Tibial nerve (tissue), 4 donors: ENCODE measurements at regions not wholly inside any gene's neighbourhood (a gene's known extent, or its start where the extent isn't known, plus 50 kb on each side); places are given as distances from the start of the nearest gene placed in this dataset.

Source experiments
- DNase-seq, 2 donors: peaks; one replicate each; pipeline ENCODE4 v3.0.0-alpha.2; 2019; ENCODE audit warnings: low spot score in 2 of 2
- H3K27ac ChIP-seq, 4 donors: fragments of 200-600 bp; sonication (generic) in 3 of 4; one replicate each; pipeline ENCODE4 v1.5.1; 2017 to 2019; ENCODE audit warnings: mild to moderate bottlenecking in 1 of 4
- H3K27me3 ChIP-seq, 2 donors: fragments of 200-600 bp; sonication (generic) in 1 of 2; one replicate each; pipeline versions ENCODE4 v1.5.1 to v1.6.0; 2017 to 2019
- H3K36me3 ChIP-seq, 3 donors: fragments of 200-600 bp; sonication (generic); one replicate each; pipeline ENCODE4 v1.5.1; 2018 to 2019
- H3K4me1 ChIP-seq, 4 donors: fragments of 200-600 bp; sonication (generic) in 3 of 4; one replicate each; pipeline ENCODE4 v1.5.1; 2017 to 2019
- H3K4me3 ChIP-seq, 4 donors: fragments of 200-600 bp; sonication (generic) in 3 of 4; one replicate each; pipeline ENCODE4 v1.5.1; 2017 to 2019; ENCODE audit warnings: mild to moderate bottlenecking in 1 of 4, moderate library complexity in 1 of 4
- H3K9me3 ChIP-seq, 4 donors: fragments of 200-600 bp; sonication (generic) in 3 of 4; one replicate each; pipeline ENCODE4 v1.5.1; 2017 to 2019
- EP300 ChIP-seq, 2 donors: sonication (generic); formaldehyde crosslinking; IDR thresholded peaks; one replicate each; pipeline ENCODE4 v1.6.1; 2017; ENCODE audit warnings: antibody characterized with exemption in 2 of 2, mild to moderate bottlenecking in 1 of 2
- POLR2A ChIP-seq, 2 donors: fragments of 450-650 bp; IDR thresholded peaks; one replicate each; pipeline ENCODE4 v1.6.1; 2017; ENCODE audit warnings: antibody characterized with exemption in 2 of 2, mild to moderate bottlenecking in 2 of 2, moderate library complexity in 2 of 2
- WGBS, 2 donors: methylation state at CpG; one replicate each; pipeline ENCODE4 v1.1.5; 2018; 5-methylcytosine and 5-hydroxymethylcytosine counted together
- TF ChIP-seq, protein P1 (sequence below), 5 experiments: fragments of 200-600 bp in 3 of 5; fragments of 450-650 bp in 2 of 5; sonication (generic) in 3 of 5; IDR thresholded peaks; one replicate each; pipeline ENCODE4 v1.5.1; 2016 to 2019; ENCODE audit warnings: antibody characterized with exemption in 5 of 5, mild to moderate bottlenecking in 3 of 5, moderate library complexity in 2 of 5

DNA sequence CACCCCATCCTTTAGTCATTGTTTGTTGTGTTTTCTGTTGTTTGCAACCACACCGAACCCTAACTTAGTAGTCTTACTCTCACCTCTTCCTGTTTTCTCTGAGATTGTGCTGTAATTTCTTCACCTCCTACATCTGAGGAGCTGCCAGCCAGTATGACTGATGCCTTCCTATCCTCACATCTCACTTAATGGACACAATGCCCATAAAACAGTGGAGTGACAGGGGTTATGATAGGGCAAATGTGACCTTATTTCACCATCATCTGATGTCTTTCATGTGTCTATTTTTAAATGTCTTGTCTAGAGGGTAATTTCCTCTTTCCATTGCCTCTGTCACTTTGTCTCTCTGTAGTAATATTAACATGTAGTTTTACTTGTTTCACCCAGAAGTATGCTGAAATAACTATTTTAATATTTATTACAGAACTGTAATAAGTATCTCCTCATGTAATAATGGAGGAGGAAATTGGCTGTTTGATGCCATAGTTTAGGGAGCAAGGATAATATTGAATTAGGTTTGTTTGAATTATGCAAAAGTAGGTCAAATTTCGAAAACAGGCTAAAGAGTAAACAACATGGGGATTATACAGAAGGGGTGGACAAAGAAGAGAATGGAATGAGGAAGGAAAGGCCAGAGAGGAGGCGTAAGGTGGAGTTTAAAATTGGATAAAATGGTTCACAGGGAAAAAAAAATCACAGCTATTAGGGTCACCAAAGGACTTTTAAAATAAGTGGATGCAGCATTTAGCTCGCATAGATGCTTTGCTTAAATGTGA lies 103.5 kb upstream of the SPRY2 start:
- Histone ChIP-seq H3K9me3 (no peaks in the 10 kb centered on the region), H3K4me1 (peaks cover 0 to 11% (median 0%) of the 10 kb centered on the region in 4 donors), H3K4me3 (no peak overlapping the region), H3K27me3 (no peaks in the 10 kb centered on the region), H3K27ac (peak overlapping the region in 2 of 4 donors; percentile 42 to 57), H3K36me3 (no peaks in the 10 kb centered on the region)
- TF ChIP-seq, protein P1, sequence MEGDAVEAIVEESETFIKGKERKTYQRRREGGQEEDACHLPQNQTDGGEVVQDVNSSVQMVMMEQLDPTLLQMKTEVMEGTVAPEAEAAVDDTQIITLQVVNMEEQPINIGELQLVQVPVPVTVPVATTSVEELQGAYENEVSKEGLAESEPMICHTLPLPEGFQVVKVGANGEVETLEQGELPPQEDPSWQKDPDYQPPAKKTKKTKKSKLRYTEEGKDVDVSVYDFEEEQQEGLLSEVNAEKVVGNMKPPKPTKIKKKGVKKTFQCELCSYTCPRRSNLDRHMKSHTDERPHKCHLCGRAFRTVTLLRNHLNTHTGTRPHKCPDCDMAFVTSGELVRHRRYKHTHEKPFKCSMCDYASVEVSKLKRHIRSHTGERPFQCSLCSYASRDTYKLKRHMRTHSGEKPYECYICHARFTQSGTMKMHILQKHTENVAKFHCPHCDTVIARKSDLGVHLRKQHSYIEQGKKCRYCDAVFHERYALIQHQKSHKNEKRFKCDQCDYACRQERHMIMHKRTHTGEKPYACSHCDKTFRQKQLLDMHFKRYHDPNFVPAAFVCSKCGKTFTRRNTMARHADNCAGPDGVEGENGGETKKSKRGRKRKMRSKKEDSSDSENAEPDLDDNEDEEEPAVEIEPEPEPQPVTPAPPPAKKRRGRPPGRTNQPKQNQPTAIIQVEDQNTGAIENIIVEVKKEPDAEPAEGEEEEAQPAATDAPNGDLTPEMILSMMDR (IDR thresholded peaks at IDR 0.05): no peak
- peak in 1 of 2 donors; percentile 38 for TF ChIP-seq EP300 (IDR thresholded peaks at IDR 0.05)
- WGBS, 2 donors: 75 to 79% methylated on average over 4 of the region's 4 CpGs
- DNase-seq: no peak

DNA sequence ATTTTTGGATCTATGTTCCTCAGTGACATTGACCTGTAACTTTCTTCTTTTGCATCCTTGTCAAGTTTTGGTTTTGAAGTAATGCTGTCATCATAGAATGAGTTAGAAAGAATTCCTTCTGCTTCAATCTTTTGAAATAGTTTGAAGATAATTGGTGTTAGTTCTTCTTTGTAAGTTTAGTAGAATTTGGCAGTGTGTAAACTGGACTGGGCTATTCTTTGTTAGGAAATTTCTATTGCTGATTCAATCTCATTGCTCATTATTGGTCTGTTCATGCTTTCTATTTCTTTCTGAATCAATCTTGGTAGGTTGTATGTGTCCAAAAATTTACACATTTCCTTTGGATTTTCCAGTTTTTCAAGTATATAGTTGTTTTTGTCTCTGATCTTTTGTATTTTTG lies 101.7 kb upstream of the SPRY2 start:
- H3K4me1 ChIP-seq: peaks cover 0 to 19% (median 0%) of the 10 kb centered on the region in 4 donors
- H3K27ac ChIP-seq: peak overlapping the region in 3 of 4 donors; percentile 31 to 57 (median 42)
- no peak overlapping the region for H3K4me3 ChIP-seq
- H3K27me3 ChIP-seq: no peaks in the 10 kb centered on the region
- DNase-seq: no peak
- H3K9me3 ChIP-seq: no peaks in the 10 kb centered on the region
- TF ChIP-seq EP300 (IDR thresholded peaks at IDR 0.05): no peak
- TF ChIP-seq POLR2A (IDR thresholded peaks at IDR 0.05): no peak
- TF ChIP-seq, protein P1 (IDR thresholded peaks at IDR 0.05): no peak
- H3K36me3 ChIP-seq: no peaks in the 10 kb centered on the region

DNA sequence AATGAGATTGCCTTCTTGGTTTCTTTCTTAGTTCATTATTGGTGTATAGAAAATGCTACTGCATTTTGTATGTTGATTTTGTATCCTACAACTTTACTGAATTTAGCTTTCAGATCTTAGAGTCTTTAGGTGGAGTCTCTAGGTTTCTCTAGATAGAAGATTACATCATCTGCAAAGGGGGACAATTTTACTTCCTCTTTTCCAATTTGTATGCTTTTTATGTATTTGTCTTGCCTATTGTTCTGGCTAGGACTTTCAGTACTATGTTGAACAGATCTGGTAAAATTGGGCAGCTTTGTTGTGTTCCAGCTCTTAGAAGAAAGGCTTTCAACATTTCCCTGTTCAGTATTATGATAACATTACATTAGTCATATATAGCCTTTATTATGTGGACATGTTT lies 101.0 kb upstream of the SPRY2 start:
- Histone ChIP-seq H3K9me3 (no peaks in the 10 kb centered on the region), H3K4me1 (peaks cover 0 to 25% (median 2%) of the 10 kb centered on the region in 4 donors), H3K27me3 (no peaks in the 10 kb centered on the region), H3K27ac (peak overlapping the region in 3 of 4 donors; percentile 31 to 57 (median 49)), H3K4me3 (no peak overlapping the region), H3K36me3 (no peaks in the 10 kb centered on the region)
- DNase-seq: no peak
- TF ChIP-seq, protein P1 (IDR thresholded peaks at IDR 0.05): no peak
- TF ChIP-seq POLR2A (IDR thresholded peaks at IDR 0.05) (no peak), EP300 (IDR thresholded peaks at IDR 0.05) (peak in 1 of 2 donors; percentile 23)

DNA sequence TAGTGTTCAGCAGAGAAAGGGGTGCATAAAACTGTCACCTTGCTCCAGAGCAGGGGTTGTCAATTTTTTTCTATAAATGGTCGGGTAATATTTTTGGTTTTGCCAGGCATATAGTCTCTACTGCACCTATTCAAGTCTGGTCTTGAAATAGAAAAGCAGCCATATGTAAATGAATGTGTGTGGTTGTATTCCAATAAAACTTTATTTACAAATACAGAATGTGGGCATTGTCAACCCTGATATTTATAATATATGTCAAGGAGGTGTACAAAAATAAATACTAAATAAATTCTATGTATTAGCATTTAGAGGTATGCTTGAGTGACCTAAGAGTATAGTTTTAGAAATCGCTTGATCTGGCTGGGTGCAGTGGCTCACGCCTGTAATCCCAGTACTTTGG lies 97.6 kb upstream of the SPRY2 start:
- Histone ChIP-seq H3K4me1 (peaks cover 0 to 37% (median 10%) of the 10 kb centered on the region in 4 donors), H3K9me3 (no peaks in the 10 kb centered on the region), H3K27me3 (no peaks in the 10 kb centered on the region), H3K27ac (peak overlapping the region in 1 of 4 donors; percentile 72), H3K4me3 (no peak overlapping the region), H3K36me3 (no peaks in the 10 kb centered on the region)
- DNase-seq: no peak
- WGBS, 2 donors: 95 to 97% methylated on average over 3 of the region's 3 CpGs
- TF ChIP-seq, protein P1 (IDR thresholded peaks at IDR 0.05): no peak
- TF ChIP-seq POLR2A (IDR thresholded peaks at IDR 0.05) (no peak), EP300 (IDR thresholded peaks at IDR 0.05) (no peak)

DNA sequence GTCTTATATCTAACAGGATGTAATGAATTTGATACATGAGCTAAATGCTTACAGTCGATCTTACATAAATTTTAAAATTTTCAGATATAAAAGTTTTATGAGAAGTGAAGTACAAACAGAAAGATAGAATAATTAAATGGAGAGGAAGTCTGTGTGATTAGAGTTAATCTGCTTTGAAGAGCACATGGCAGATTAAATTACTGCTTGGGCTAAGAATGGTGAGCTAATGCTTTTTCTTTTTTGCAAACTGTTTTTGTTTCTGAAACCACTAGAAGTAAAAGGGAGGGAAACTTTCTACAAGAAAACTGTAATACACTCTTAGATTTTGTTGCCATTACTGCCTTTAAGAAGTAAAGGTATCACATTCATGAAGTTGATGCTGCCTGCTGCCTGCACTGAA lies 96.3 kb upstream of the SPRY2 start:
- DNase-seq: no peak
- TF ChIP-seq, protein P1 (IDR thresholded peaks at IDR 0.05): no peak
- no peak for TF ChIP-seq POLR2A (IDR thresholded peaks at IDR 0.05)
- no peak for TF ChIP-seq EP300 (IDR thresholded peaks at IDR 0.05)
- Histone ChIP-seq H3K9me3 (no peaks in the 10 kb centered on the region), H3K4me1 (peaks cover 0 to 31% (median 10%) of the 10 kb centered on the region in 4 donors), H3K27ac (peak overlapping the region in 3 of 4 donors; percentile 62 to 73 (median 72)), H3K4me3 (no peak overlapping the region), H3K36me3 (no peaks in the 10 kb centered on the region), H3K27me3 (no peaks in the 10 kb centered on the region)
- WGBS, 2 donors: 48 to 54% methylated on average over 1 of the region's 1 CpG
